ENCODE measurements at regions not wholly inside any gene's neighbourhood (a gene's known extent, or its start where the extent isn't known, plus 50 kb on each side); places are given as distances from the start of the nearest gene placed in this dataset.

DNA sequence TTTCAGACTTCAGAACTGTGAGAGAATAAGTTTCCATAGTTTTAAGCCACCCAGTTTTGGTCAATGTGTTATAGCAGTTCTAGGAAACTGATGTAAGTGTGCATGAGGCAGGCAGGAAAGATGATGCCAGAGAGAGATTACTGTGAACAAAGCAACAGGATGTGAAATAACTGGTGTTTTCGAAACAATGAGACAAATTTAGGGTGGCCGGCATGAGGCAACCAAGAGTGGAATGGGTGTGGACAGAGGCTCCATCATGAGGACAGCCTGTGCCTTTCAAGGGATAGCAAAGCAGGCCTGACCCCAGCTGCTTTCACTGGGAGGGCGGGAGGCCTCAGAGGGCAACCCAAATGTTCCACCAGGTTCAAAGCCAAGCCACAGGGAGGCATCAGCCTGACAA lies 67.3 kb upstream of the UCN3 start:
- no peak for DNase-seq (ENCODE audit: low read depth, low spot score)
- H3K4me3 ChIP-seq, result no peak overlapping the region
- TF ChIP-seq POLR2AphosphoS5 (IDR thresholded peaks at IDR 0.05; ENCODE audit: borderline replicate concordance, low read depth, low read length) (no peak), EZH2 (IDR thresholded peaks at IDR 0.05) (no peak), FOXP2 (optimal IDR thresholded peaks at IDR 0.05; ENCODE audit: control extremely low read depth, extremely low read length, insufficient read depth) (no peak)
- H3K9ac ChIP-seq (ENCODE audit: insufficient read length), result no peak overlapping the region
- no peaks in the 10 kb centered on the region for H3K36me3 ChIP-seq (ENCODE audit: insufficient read depth, low read length)
- H3K9me3 ChIP-seq (ENCODE audit: low read depth, low read length), result no peaks in the 10 kb centered on the region
- no peak overlapping the region for H3K27ac ChIP-seq

DNA sequence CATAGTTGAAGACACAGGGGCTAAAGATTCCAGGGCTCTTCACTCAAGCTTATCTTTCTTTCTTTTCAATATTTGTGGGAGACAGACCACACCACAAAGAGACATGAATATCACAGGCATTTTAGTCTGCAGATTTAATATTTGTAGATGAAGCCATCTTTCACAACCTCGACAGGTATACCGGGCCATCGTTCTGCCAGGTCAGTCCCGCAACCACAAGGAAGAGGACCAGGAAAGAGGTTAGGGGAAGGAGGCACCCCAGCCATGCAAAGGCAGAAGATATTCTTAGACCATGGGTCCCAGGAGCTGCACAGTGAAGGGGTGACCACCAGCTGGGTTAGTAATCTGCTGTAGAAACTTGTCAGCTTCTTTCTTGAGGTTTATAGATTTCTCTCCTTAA lies 66.8 kb upstream of the UCN3 start:
- no peak overlapping the region for H3K9ac ChIP-seq (ENCODE audit: insufficient read length)
- no peaks in the 10 kb centered on the region for H3K36me3 ChIP-seq (ENCODE audit: insufficient read depth, low read length)
- H3K27ac ChIP-seq, result no peak overlapping the region
- no peak for DNase-seq (ENCODE audit: low read depth, low spot score)
- TF ChIP-seq POLR2AphosphoS5 (IDR thresholded peaks at IDR 0.05; ENCODE audit: borderline replicate concordance, low read depth, low read length) (no peak), EZH2 (IDR thresholded peaks at IDR 0.05) (no peak), FOXP2 (optimal IDR thresholded peaks at IDR 0.05; ENCODE audit: control extremely low read depth, extremely low read length, insufficient read depth) (no peak)
- H3K9me3 ChIP-seq (ENCODE audit: low read depth, low read length), result no peaks in the 10 kb centered on the region
- no peak overlapping the region for H3K4me3 ChIP-seq

DNA sequence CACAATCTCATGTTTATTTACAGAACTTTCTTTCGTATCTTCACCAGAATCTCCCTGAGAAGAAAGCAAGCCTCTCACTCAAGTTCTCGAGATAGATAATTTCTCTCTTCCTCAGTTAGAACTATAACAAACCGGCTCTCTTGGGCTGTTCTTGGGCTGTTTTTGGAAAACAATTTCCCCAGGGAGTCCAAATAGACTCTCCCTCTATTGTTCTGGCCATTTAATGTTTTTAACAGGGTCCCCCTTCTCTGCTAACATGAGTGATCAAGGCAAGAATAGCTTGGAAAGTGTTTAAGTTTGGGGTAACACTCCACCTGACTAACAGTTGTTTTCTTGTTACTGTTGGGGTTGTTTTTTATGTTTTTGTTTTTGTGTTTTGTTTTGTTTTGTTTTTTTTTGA lies 64.8 kb upstream of the UCN3 start:
- Histone ChIP-seq H3K9me3 (ENCODE audit: low read depth, low read length) (no peaks in the 10 kb centered on the region), H3K36me3 (ENCODE audit: insufficient read depth, low read length) (no peaks in the 10 kb centered on the region), H3K27ac (no peak overlapping the region), H3K9ac (ENCODE audit: insufficient read length) (no peak overlapping the region), H3K4me3 (no peak overlapping the region)
- DNase-seq (ENCODE audit: low read depth, low spot score), result no peak
- no peak for TF ChIP-seq EZH2 (IDR thresholded peaks at IDR 0.05)
- TF ChIP-seq POLR2AphosphoS5 (IDR thresholded peaks at IDR 0.05; ENCODE audit: borderline replicate concordance, low read depth, low read length), result no peak
- no peak for TF ChIP-seq FOXP2 (optimal IDR thresholded peaks at IDR 0.05; ENCODE audit: control extremely low read depth, extremely low read length, insufficient read depth)

- H3K9me3 ChIP-seq (ENCODE audit: low read depth, low read length), result no peaks in the 10 kb centered on the region
- TF ChIP-seq EZH2 (IDR thresholded peaks at IDR 0.05), result no peak
- no peak overlapping the region for H3K27ac ChIP-seq
- no peak for DNase-seq (ENCODE audit: low read depth, low spot score)
- no peak overlapping the region for H3K4me3 ChIP-seq
- no peak overlapping the region for H3K9ac ChIP-seq (ENCODE audit: insufficient read length)
- H3K36me3 ChIP-seq (ENCODE audit: insufficient read depth, low read length), result no peaks in the 10 kb centered on the region
Measured at GRCh38 chr10:5303504-5303903, 61.3 kb upstream of the UCN3 start.

DNA sequence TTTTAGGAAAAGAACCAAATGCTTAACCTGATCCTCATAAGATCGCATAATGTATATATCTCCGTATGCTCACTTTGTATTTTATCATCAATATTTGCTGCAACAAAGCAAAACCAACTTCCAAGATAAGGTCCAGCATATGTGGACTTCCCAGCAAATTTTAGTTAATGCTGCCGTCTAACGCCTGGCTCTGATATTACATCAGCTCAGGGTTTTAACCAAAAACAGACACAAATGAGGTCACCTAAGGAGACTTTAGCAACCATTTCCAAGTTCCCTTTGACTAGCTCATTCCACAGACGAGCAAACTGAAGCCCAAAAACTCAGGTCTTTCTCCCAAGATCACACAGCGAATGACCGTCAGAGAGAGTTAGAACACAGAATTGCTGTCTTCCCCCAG lies 59.4 kb upstream of the UCN3 start:
- Histone ChIP-seq H3K9me3 (ENCODE audit: low read depth, low read length) (no peaks in the 10 kb centered on the region), H3K4me3 (no peak overlapping the region), H3K27ac (no peak overlapping the region), H3K36me3 (ENCODE audit: insufficient read depth, low read length) (no peaks in the 10 kb centered on the region), H3K9ac (ENCODE audit: insufficient read length) (no peak overlapping the region)
- no peak for DNase-seq (ENCODE audit: low read depth, low spot score)
- TF ChIP-seq FOXP2 (optimal IDR thresholded peaks at IDR 0.05; ENCODE audit: control extremely low read depth, extremely low read length, insufficient read depth) (no peak), POLR2AphosphoS5 (IDR thresholded peaks at IDR 0.05; ENCODE audit: borderline replicate concordance, low read depth, low read length) (no peak), EZH2 (IDR thresholded peaks at IDR 0.05) (no peak)

DNA sequence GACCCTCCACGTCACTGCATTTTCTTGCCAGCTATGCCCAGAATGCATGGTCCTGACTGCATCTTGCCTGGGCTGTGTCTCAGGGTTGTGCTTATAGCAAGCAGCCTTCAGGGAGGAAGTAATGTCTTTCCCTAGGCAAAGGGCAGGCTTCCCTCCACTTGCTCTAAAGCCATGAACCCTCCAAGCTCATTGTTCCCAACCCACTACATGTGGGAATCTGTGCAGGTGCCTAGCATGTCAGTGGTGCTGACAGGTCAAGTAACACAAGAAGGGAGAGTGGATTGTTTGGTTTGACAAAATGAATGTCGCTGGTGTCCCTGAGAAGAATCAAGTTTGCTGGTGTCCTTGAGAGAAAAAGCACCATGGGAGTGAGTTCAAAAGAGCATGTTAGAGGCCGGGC lies 53.9 kb upstream of the UCN3 start:
- Histone ChIP-seq H3K9me3 (ENCODE audit: low read depth, low read length) (no peaks in the 10 kb centered on the region), H3K36me3 (ENCODE audit: insufficient read depth, low read length) (no peaks in the 10 kb centered on the region), H3K27ac (no peak overlapping the region), H3K9ac (ENCODE audit: insufficient read length) (no peak overlapping the region), H3K4me3 (no peak overlapping the region)
- no peak for DNase-seq (ENCODE audit: low read depth, low spot score)
- TF ChIP-seq EZH2 (IDR thresholded peaks at IDR 0.05) (no peak), POLR2AphosphoS5 (IDR thresholded peaks at IDR 0.05; ENCODE audit: borderline replicate concordance, low read depth, low read length) (no peak), FOXP2 (optimal IDR thresholded peaks at IDR 0.05; ENCODE audit: control extremely low read depth, extremely low read length, insufficient read depth) (no peak)

- Histone ChIP-seq H3K4me3 (no peak overlapping the region), H3K27ac (no peak overlapping the region), H3K9ac (ENCODE audit: insufficient read length) (no peak overlapping the region), H3K9me3 (ENCODE audit: low read depth, low read length) (no peaks in the 10 kb centered on the region), H3K36me3 (ENCODE audit: insufficient read depth, low read length) (no peaks in the 10 kb centered on the region)
- TF ChIP-seq POLR2AphosphoS5 (IDR thresholded peaks at IDR 0.05; ENCODE audit: borderline replicate concordance, low read depth, low read length) (no peak), EZH2 (IDR thresholded peaks at IDR 0.05) (no peak), FOXP2 (optimal IDR thresholded peaks at IDR 0.05; ENCODE audit: control extremely low read depth, extremely low read length, insufficient read depth) (no peak)
- DNase-seq (ENCODE audit: low read depth, low spot score), result no peak
Measured at GRCh38 chr10:5311617-5312016, 53.1 kb upstream of the UCN3 start.

DNA sequence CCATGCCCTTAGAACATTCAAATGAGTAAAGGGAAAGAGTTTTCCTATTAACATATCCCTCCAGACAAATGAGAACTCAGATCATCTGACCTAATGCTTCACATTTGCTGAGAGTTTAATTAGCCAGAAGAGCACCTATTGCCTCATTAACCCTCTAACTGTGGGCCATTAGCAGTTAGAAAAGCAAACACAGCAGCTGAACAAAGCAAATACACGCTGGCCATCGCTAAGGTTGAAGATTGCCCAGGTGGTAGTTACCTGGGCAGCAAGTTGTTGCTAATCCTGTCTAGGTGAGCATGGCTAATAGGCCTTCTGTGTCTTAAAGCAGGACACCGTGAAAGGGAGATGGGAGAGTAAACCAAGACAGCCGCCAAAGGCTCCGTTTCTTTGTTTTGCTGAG lies 49.9 kb upstream of the UCN3 start:
- TF ChIP-seq POLR2AphosphoS5 (IDR thresholded peaks at IDR 0.05; ENCODE audit: borderline replicate concordance, low read depth, low read length), result no peak
- no peak for TF ChIP-seq EZH2 (IDR thresholded peaks at IDR 0.05)
- no peak for TF ChIP-seq FOXP2 (optimal IDR thresholded peaks at IDR 0.05; ENCODE audit: control extremely low read depth, extremely low read length, insufficient read depth)
- no peak for DNase-seq (ENCODE audit: low read depth, low spot score)

More for the DNA sequence above, 49.9 kb upstream of the UCN3 start:
- H3K27ac ChIP-seq, result no peak overlapping the region
- no peaks in the 10 kb centered on the region for H3K36me3 ChIP-seq (ENCODE audit: insufficient read depth, low read length)
- H3K9me3 ChIP-seq (ENCODE audit: low read depth, low read length), result no peaks in the 10 kb centered on the region
- H3K9ac ChIP-seq (ENCODE audit: insufficient read length), result no peak overlapping the region
- no peak overlapping the region for H3K4me3 ChIP-seq
